ENCODE measurements at regions not wholly inside any gene's neighbourhood (a gene's known extent, or its start where the extent isn't known, plus 50 kb on each side); places are given as distances from the start of the nearest gene placed in this dataset.

DNA sequence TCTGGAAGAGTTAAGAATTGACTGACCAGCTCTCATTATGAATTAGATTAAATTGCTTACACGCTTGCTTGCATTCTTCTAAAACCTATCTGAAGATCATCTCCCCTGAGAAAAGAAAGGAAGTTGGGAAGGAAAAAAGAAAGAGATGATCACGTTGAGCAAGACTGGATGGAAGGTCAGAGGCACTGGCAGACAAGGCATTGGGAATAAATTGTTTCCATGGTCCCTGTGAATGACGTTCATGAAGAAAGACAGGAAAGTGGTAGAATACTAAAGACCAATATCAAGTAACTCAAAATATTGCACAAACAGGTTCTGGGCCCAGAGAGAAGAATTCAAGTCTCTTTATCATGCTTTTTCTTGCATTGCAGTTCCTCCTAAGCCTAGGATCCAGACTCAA is 1045.4 kb upstream of the MAP3K7 start:
- H3K9me3 ChIP-seq (ENCODE audit: insufficient read depth in 2 of 2, low read depth in 1 of 2, low read length in 1 of 2) = no peaks in the 10 kb centered on the region
- no peaks in the 10 kb centered on the region for H3K23me2 ChIP-seq (ENCODE audit: low read depth, low read length)
- H3K14ac ChIP-seq (ENCODE audit: insufficient read length) = no peak overlapping the region
- H3K27me3 ChIP-seq (replicated peaks in 1 of 4; ENCODE audit: control insufficient read depth in 3 of 4, extremely low read depth in 1 of 4, insufficient read depth in 3 of 4, low read length in 3 of 4) = no peaks in the 10 kb centered on the region
- H2BK15ac ChIP-seq (ENCODE audit: low read length) = no peak overlapping the region
- H2AFZ ChIP-seq (ENCODE audit: low read length) = no peak overlapping the region
- no peak overlapping the region for H3K4me2 ChIP-seq (ENCODE audit: insufficient read depth in 1 of 2, low read depth in 2 of 2, low read length in 2 of 2)
- no peak overlapping the region for H2BK12ac ChIP-seq (ENCODE audit: low read depth, low read length)
- H4K91ac ChIP-seq (replicated peaks; ENCODE audit: insufficient read length, low read length) = no peak overlapping the region
- no peaks in the 10 kb centered on the region for H3K79me2 ChIP-seq (ENCODE audit: control insufficient read depth in 1 of 2, insufficient read depth in 2 of 2, low read length in 2 of 2)
- H4K5ac ChIP-seq (ENCODE audit: insufficient read length, low read depth, low read length) = no peak overlapping the region
- no peak for DNase-seq (ENCODE audit: low read depth in 1 of 2, low spot score in 2 of 2)
- no peaks in the 10 kb centered on the region for H3K79me1 ChIP-seq (ENCODE audit: low read depth, low read length)
- no peak overlapping the region for H3K9ac ChIP-seq (replicated peaks in 1 of 4; ENCODE audit: extremely low read depth in 1 of 4, low read depth in 3 of 4, low read length in 3 of 4)
- FAIRE-seq = no peak
- no peak overlapping the region for H3K56ac ChIP-seq (replicated peaks; ENCODE audit: insufficient read length, low read depth, low read length)
- H2AK5ac ChIP-seq (ENCODE audit: low read depth, low read length) = no peak overlapping the region
- 83% methylated on average over 3 of the region's 3 CpGs; no CpG with 5 or more reads in 1 of the 2 experiments for WGBS, 2 experiments (ENCODE audit: extremely low coverage in 1 of 2, insufficient coverage in 1 of 2, insufficient read length in 1 of 2, insufficient replicate concordance in 2 of 2, low coverage in 1 of 2, low lambda C conversion rate in 2 of 2, missing lambda C conversion rate in 1 of 2)
- H3K4me3 ChIP-seq (ENCODE audit: extremely low read depth in 1 of 4, insufficient read depth in 2 of 4, low read depth in 3 of 4, low read length in 4 of 4) = no peak overlapping the region
- no peak overlapping the region for H2BK5ac ChIP-seq (ENCODE audit: low read depth, low read length)
- no peak overlapping the region for H3K27ac ChIP-seq (ENCODE audit: low read depth, low read length)
- H2BK120ac ChIP-seq (replicated peaks; ENCODE audit: low read depth, low read length) = no peak overlapping the region
- H3K18ac ChIP-seq (ENCODE audit: extremely low read depth, low read length) = no peak overlapping the region
- no peak overlapping the region for H4K8ac ChIP-seq (ENCODE audit: extremely low read depth, insufficient read depth, low read length)
- CTCF ChIA-PET (ENCODE audit: partially characterized antibody) = no interaction called here
- H4K20me1 ChIP-seq (replicated peaks in 1 of 2; ENCODE audit: control insufficient read depth in 1 of 2, insufficient read depth in 2 of 2, low read length in 2 of 2) = no peaks in the 10 kb centered on the region
- H3K36me3 ChIP-seq (ENCODE audit: control insufficient read depth in 2 of 4, insufficient read depth in 4 of 4, low read length in 3 of 4) = no peaks in the 10 kb centered on the region
- H3K4ac ChIP-seq (replicated peaks; ENCODE audit: insufficient read length, low read depth, low read length) = no peak overlapping the region
- POLR2A ChIA-PET (ENCODE audit: partially characterized antibody) = no interaction called here
- no peak overlapping the region for H2BK20ac ChIP-seq (ENCODE audit: low read length)
- H3K4me1 ChIP-seq (replicated peaks in 1 of 4; ENCODE audit: control insufficient read depth in 3 of 4, insufficient read depth in 4 of 4, low read length in 3 of 4) = peaks cover 0 to 4% (median 3%) of the 10 kb centered on the region in 4 experiments; a peak in 2 of 7 replicates
- no peak for TF ChIP-seq SIN3A (conservative IDR thresholded peaks at IDR 0.05 in 1 of 2, IDR thresholded peaks at IDR 0.05 in 1 of 2; ENCODE audit: low read depth in 1 of 2, low read length in 2 of 2)
- TF ChIP-seq BRCA1 (IDR thresholded peaks at IDR 0.05; ENCODE audit: low read depth, low read length) = no peak
- TF ChIP-seq CEBPB (IDR thresholded peaks at IDR 0.05; ENCODE audit: low read depth, low read length) = no peak
- no peak for TF ChIP-seq SRF (IDR thresholded peaks at IDR 0.05; ENCODE audit: low read depth, low read length)
- TF ChIP-seq YY1 (IDR thresholded peaks at IDR 0.05; ENCODE audit: low read depth, low read length) = no peak
- no peak for TF ChIP-seq KDM4A (IDR thresholded peaks at IDR 0.05; ENCODE audit: low read depth, low read length, severe bottlenecking)
- no peak for TF ChIP-seq HDAC2 (IDR thresholded peaks at IDR 0.05; ENCODE audit: borderline replicate concordance in 1 of 2, low read depth in 2 of 2, low read length in 2 of 2)
- no peak for TF ChIP-seq TAF7 (optimal IDR thresholded peaks at IDR 0.05; ENCODE audit: borderline replicate concordance, low read depth, low read length)
- no peak for TF ChIP-seq TEAD4 (IDR thresholded peaks at IDR 0.05; ENCODE audit: low read depth, low read length)
- TF ChIP-seq ASH2L (IDR thresholded peaks at IDR 0.05; ENCODE audit: low read length) = no peak
- no peak for TF ChIP-seq NRF1 (IDR thresholded peaks at IDR 0.05; ENCODE audit: low read depth, low read length)
- TF ChIP-seq CHD1 (IDR thresholded peaks at IDR 0.05; ENCODE audit: low read depth, low read length) = no peak
- no peak for TF ChIP-seq TAF1 (IDR thresholded peaks at IDR 0.05; ENCODE audit: low read depth, low read length)
- TF ChIP-seq MAFK (IDR thresholded peaks at IDR 0.05; ENCODE audit: low read depth, low read length) = no peak
- TF ChIP-seq POLR2AphosphoS5 (IDR thresholded peaks at IDR 0.05; ENCODE audit: low read depth, low read length) = no peak
- no peak overlapping the region for H3K23ac ChIP-seq (ENCODE audit: insufficient read length)

Measured in H1 (cell line).